HepG2 (cell line): ENCODE measurements at regions not wholly inside any gene's neighbourhood (a gene's known extent, or its start where the extent isn't known, plus 50 kb on each side); places are given as distances from the start of the nearest gene placed in this dataset.

ENCODE experiments used
- ATAC-seq: fragments of 200-7000 bp; cut with Tn5 transposase; 3 replicates; pipeline ENCODE4 v1.9.1; 2020; ENCODE audit warnings: mild to moderate bottlenecking, moderate library complexity
- BruUV-seq: library from RNA; stranded (reverse); fragments of 400-500 nt; replicated peaks from 2 replicates; lab custom pipeline; 2021; lab: Mats Ljungman, UMichigan
- CTCF ChIA-PET: fragments of 300-600 bp; formaldehyde crosslinking; extraction: SDS; loops from one replicate; lab custom pipeline; 2021; ENCODE audit warnings: low total read pairs, inconsistent platforms, low intra/inter-chr PET ratio; lab: Yijun Ruan, JAX
- POLR2A ChIA-PET: fragments of 350-600 bp; sonication (Branson Sonifier 250); formaldehyde crosslinking; loops from one replicate; lab custom pipeline; 2020; ENCODE audit warnings: antibody characterized with exemption, inconsistent platforms; lab: Yijun Ruan, JAX
- DNase-seq: peaks from one replicate; pipeline ENCODE4 v3.0.0-alpha.2; 2015; ENCODE audit warnings: low spot score
- FAIRE-seq: peaks from 3 replicates; lab custom pipeline; 2011; peaks lifted over from hg19 to GRCh38; lab: Jason Lieb, UNC
- H2AFZ ChIP-seq: one replicate; pipeline ENCODE4 v1.6.1; 2011; ENCODE audit warnings: low read length, inconsistent platforms
- H3K27ac ChIP-seq: fragments of 300-600 bp; 3 replicates; pipeline ENCODE4 v1.8.0; 2011; ENCODE audit warnings: mixed run types, mild to moderate bottlenecking, mixed read lengths, low read length, inconsistent platforms; ENCODE audit not compliant: insufficient read depth; ENCODE audit errors: extremely low read length
- H3K27me3 ChIP-seq, 2 experiments: fragments of 200-600 bp in 1 of 2; 2 replicates in 1 of 2; 3 replicates in 1 of 2; pipeline versions ENCODE4 v1.6.0 to v1.8.0; 2011; ENCODE audit warnings: low read length in 2 of 2, mild to moderate bottlenecking in 2 of 2, moderate library complexity in 2 of 2, inconsistent platforms in 1 of 2; ENCODE audit not compliant: insufficient read depth in 2 of 2, control insufficient read depth in 1 of 2
- H3K36me3 ChIP-seq, 2 experiments: fragments of 200-600 bp in 1 of 2; replicated peaks in 1 of 2; 2 replicates in 1 of 2; 3 replicates in 1 of 2; pipeline versions ENCODE4 v1.5.1 to v1.8.0; 2011; ENCODE audit warnings: low read length in 2 of 2, inconsistent platforms in 1 of 2; ENCODE audit not compliant: insufficient read depth in 2 of 2, control insufficient read depth in 1 of 2
- H3K4me1 ChIP-seq: 2 replicates; pipeline ENCODE4 v1.5.1; 2012; ENCODE audit warnings: low read length, inconsistent platforms; ENCODE audit not compliant: insufficient read depth
- H3K4me2 ChIP-seq: 2 replicates; pipeline ENCODE4 v1.6.0; 2011; ENCODE audit warnings: low read depth, low read length, inconsistent platforms
- H3K4me3 ChIP-seq, 3 experiments: fragments of 200-600 bp in 1 of 3; sonication (generic), shearing (Covaris generic) in 1 of 3; replicated peaks in 1 of 3; 2 replicates each; pipeline ENCODE4 v1.5.1; 2011 to 2016; ENCODE audit warnings: low read length in 3 of 3, inconsistent platforms in 2 of 3, low read depth in 2 of 3, mild to moderate bottlenecking in 2 of 3, control low read depth in 1 of 3, mixed read lengths in 1 of 3; ENCODE audit not compliant: insufficient read depth in 1 of 3
- H3K79me2 ChIP-seq: one replicate; pipeline ENCODE4 v1.6.1; 2011; ENCODE audit warnings: low read length, inconsistent platforms; ENCODE audit not compliant: insufficient read depth
- H3K9ac ChIP-seq: 2 replicates; pipeline ENCODE4 v1.6.0; 2011; ENCODE audit warnings: mild to moderate bottlenecking, low read depth, low read length, inconsistent platforms; ENCODE audit not compliant: insufficient read depth
- H3K9me3 ChIP-seq: 2 replicates; pipeline ENCODE4 v1.5.1; 2012; ENCODE audit warnings: mild to moderate bottlenecking, low read length
- H4K20me1 ChIP-seq: 2 replicates; pipeline ENCODE4 v1.6.0; 2011; ENCODE audit warnings: inconsistent platforms, mild to moderate bottlenecking, low read length, moderate library complexity; ENCODE audit not compliant: insufficient read depth
- HDAC1 ChIP-seq: sonication (generic); formaldehyde crosslinking; IDR thresholded peaks from 2 replicates; pipeline ENCODE4 v1.5.1; 2020; ENCODE audit warnings: mild to moderate bottlenecking, missing genetic modification reagents
- TP53 ChIP-seq: sonication (generic); formaldehyde crosslinking; conservative IDR thresholded peaks from 2 replicates; pipeline ENCODE4 v1.4.0; 2020; ENCODE audit warnings: missing genetic modification reagents
- ZNF772 ChIP-seq: sonication (generic); formaldehyde crosslinking; IDR thresholded peaks from 2 replicates; pipeline ENCODE4 v1.5.0; 2020; ENCODE audit warnings: mild to moderate bottlenecking, missing genetic modification reagents
- ZNF878 ChIP-seq: sonication (generic); formaldehyde crosslinking; IDR thresholded peaks from 2 replicates; pipeline ENCODE4 v1.8.1; 2023; ENCODE audit warnings: mild to moderate bottlenecking, missing genetic modification reagents, moderate library complexity
- ZSCAN31 ChIP-seq: sonication (generic); formaldehyde crosslinking; IDR thresholded peaks from 2 replicates; pipeline ENCODE4 v1.5.0; 2020; ENCODE audit warnings: low read depth, mild to moderate bottlenecking, missing genetic modification reagents
- WGBS: methylation state at CpG from one replicate; pipeline ENCODE4 v1.1.6; 2017; ENCODE audit warnings: low lambda C conversion rate; 5-methylcytosine and 5-hydroxymethylcytosine counted together
- in situ Hi-C: cut with HindIII; loops from 2 replicates; pipeline ENCODE4 v1.10.0; 2017; ENCODE audit warnings: low pct_unique_long_range_greater_than_20kb; ENCODE audit not compliant: extremely low pct_ligation_motif_present
- intact Hi-C: fragments of 100-400 bp; cut with micrococcal nuclease; formaldehyde crosslinking; loops from one replicate; pipeline ENCODE4 v1.10.0; 2022; ENCODE audit not compliant: unreplicated experiment
- TF ChIP-seq, protein P1 (sequence below): sonication (generic); formaldehyde crosslinking; IDR thresholded peaks from 2 replicates; pipeline ENCODE4 v1.5.0; 2020; ENCODE audit warnings: mild to moderate bottlenecking, missing genetic modification reagents
- TF ChIP-seq, protein P2 (sequence below): sonication (generic); formaldehyde crosslinking; IDR thresholded peaks from 2 replicates; pipeline ENCODE4 v1.5.0; 2020; ENCODE audit warnings: missing genetic modification reagents, mild to moderate bottlenecking, borderline replicate concordance
- TF ChIP-seq, protein P3 (sequence below): sonication (generic); formaldehyde crosslinking; IDR thresholded peaks from 2 replicates; pipeline ENCODE4 v1.5.0; 2020; ENCODE audit warnings: missing genetic modification reagents

DNA sequence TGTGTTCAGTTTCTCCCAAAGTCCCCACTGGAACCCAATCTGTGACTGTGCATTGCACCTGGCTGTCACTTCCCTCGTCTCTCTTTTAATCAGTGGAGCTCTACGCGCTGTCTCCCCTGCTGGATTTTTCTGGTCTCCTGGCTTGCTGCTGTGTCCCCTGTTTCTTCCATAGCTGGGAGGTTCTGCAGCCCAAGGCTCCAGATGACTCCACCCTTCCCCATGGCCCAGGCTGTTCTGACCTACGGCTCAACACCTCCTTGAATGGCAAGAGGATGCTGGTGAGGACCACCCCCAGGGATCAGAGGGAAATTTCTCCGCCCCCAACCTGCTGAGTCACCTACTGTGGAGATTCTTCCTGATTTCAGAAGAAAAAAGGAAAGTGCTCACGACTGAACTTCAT, 961.4 kb upstream of the ZNF722 start:
- Histone ChIP-seq H3K9ac (no peak overlapping the region), H2AFZ (no peak overlapping the region), H3K9me3 (peaks cover 95% of the 10 kb centered on the region), H3K27me3 (no peaks in the 10 kb centered on the region), H3K27ac (no peak overlapping the region), H4K20me1 (no peaks in the 10 kb centered on the region), H3K4me1 (no peaks in the 10 kb centered on the region), H3K36me3 (no peaks in the 10 kb centered on the region), H3K79me2 (no peaks in the 10 kb centered on the region), H3K4me3 (no peak overlapping the region), H3K4me2 (no peak overlapping the region)
- FAIRE-seq (no peak), ATAC-seq (no peak), DNase-seq (no peak)
- intact Hi-C loops = no loop called here
- ChIA-PET POLR2A (no interaction called here), CTCF (no interaction called here)
- in situ Hi-C loops = no loop called here
- WGBS = 30% methylated on average over 6 of the region's 6 CpGs
- TF ChIP-seq, protein P1, sequence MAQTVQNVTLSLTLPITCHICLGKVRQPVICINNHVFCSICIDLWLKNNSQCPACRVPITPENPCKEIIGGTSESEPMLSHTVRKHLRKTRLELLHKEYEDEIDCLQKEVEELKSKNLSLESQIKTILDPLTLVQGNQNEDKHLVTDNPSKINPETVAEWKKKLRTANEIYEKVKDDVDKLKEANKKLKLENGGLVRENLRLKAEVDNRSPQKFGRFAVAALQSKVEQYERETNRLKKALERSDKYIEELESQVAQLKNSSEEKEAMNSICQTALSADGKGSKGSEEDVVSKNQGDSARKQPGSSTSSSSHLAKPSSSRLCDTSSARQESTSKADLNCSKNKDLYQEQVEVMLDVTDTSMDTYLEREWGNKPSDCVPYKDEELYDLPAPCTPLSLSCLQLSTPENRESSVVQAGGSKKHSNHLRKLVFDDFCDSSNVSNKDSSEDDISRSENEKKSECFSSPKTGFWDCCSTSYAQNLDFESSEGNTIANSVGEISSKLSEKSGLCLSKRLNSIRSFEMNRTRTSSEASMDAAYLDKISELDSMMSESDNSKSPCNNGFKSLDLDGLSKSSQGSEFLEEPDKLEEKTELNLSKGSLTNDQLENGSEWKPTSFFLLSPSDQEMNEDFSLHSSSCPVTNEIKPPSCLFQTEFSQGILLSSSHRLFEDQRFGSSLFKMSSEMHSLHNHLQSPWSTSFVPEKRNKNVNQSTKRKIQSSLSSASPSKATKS = no peak
- TF ChIP-seq ZNF772 (CRISPR knock-in tag) (no peak), ZSCAN31 (CRISPR knock-in tag) (no peak), ZNF878 (no peak), TP53 (CRISPR knock-in tag) (no peak), HDAC1 (CRISPR knock-in tag) (no peak)
- TF ChIP-seq, protein P2, sequence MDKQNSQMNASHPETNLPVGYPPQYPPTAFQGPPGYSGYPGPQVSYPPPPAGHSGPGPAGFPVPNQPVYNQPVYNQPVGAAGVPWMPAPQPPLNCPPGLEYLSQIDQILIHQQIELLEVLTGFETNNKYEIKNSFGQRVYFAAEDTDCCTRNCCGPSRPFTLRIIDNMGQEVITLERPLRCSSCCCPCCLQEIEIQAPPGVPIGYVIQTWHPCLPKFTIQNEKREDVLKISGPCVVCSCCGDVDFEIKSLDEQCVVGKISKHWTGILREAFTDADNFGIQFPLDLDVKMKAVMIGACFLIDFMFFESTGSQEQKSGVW (CRISPR knock-in tag) = no peak
- TF ChIP-seq, protein P3, sequence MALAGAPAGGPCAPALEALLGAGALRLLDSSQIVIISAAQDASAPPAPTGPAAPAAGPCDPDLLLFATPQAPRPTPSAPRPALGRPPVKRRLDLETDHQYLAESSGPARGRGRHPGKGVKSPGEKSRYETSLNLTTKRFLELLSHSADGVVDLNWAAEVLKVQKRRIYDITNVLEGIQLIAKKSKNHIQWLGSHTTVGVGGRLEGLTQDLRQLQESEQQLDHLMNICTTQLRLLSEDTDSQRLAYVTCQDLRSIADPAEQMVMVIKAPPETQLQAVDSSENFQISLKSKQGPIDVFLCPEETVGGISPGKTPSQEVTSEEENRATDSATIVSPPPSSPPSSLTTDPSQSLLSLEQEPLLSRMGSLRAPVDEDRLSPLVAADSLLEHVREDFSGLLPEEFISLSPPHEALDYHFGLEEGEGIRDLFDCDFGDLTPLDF (CRISPR knock-in tag) = no peak
- no TSS peak for BruUV-seq
